H1 (cell line): ENCODE measurements at regions not wholly inside any gene's neighbourhood (a gene's known extent, or its start where the extent isn't known, plus 50 kb on each side); places are given as distances from the start of the nearest gene placed in this dataset.

Experiments
- CTCF ChIA-PET: fragments of 300-600 bp; sonication (Branson Sonifier 250); formaldehyde crosslinking; loops from one replicate; lab custom pipeline; 2021; ENCODE audit not compliant: partially characterized antibody; lab: Charles Lee
- POLR2A ChIA-PET: fragments of 300-600 bp; sonication (Branson Sonifier 250); formaldehyde crosslinking; loops from one replicate; lab custom pipeline; 2021; ENCODE audit warnings: inconsistent platforms; ENCODE audit not compliant: partially characterized antibody; lab: Charles Lee
- DNase-seq, 2 experiments: peaks; one replicate each; pipeline versions ENCODE4 v3.0.0 to v3.0.0-alpha.2; 2010 to 2022; ENCODE audit warnings: low spot score in 2 of 2, low read depth in 1 of 2, mixed read lengths in 1 of 2
- FAIRE-seq: peaks from 2 replicates; lab custom pipeline; 2011; peaks lifted over from hg19 to GRCh38; lab: Jason Lieb, UNC
- H2AFZ ChIP-seq: 2 replicates; pipeline ENCODE4 v1.8.1; 2012; ENCODE audit warnings: low read length, inconsistent platforms
- H2AK5ac ChIP-seq: 2 replicates; pipeline ENCODE4 v1.6.1; 2013; ENCODE audit warnings: low read depth, low read length
- H2BK120ac ChIP-seq: replicated peaks from 2 replicates; pipeline ENCODE3; 2013; ENCODE audit warnings: low read depth, low read length, inconsistent platforms
- H2BK12ac ChIP-seq: 2 replicates; pipeline ENCODE4 v1.6.1; 2013; ENCODE audit warnings: low read depth, low read length
- H2BK15ac ChIP-seq: 2 replicates; pipeline ENCODE4 v1.6.1; 2013; ENCODE audit warnings: low read length
- H2BK20ac ChIP-seq: 2 replicates; pipeline ENCODE4 v1.6.1; 2013; ENCODE audit warnings: low read length
- H2BK5ac ChIP-seq: 2 replicates; pipeline ENCODE4 v1.6.1; 2013; ENCODE audit warnings: low read depth, low read length
- H3K14ac ChIP-seq: 2 replicates; pipeline ENCODE4 v1.6.1; 2013; ENCODE audit warnings: inconsistent platforms; ENCODE audit not compliant: insufficient read length
- H3K18ac ChIP-seq: 2 replicates; pipeline ENCODE4 v1.6.1; 2013; ENCODE audit warnings: low read length; ENCODE audit errors: extremely low read depth
- H3K23ac ChIP-seq: 2 replicates; pipeline ENCODE4 v1.6.1; 2013; ENCODE audit warnings: inconsistent platforms; ENCODE audit not compliant: insufficient read length
- H3K23me2 ChIP-seq: 2 replicates; pipeline ENCODE4 v1.6.1; 2013; ENCODE audit warnings: low read depth, low read length
- H3K27ac ChIP-seq: 2 replicates; pipeline ENCODE4 v1.6.1; 2011; ENCODE audit warnings: low read depth, low read length, inconsistent platforms
- H3K27me3 ChIP-seq, 4 experiments: replicated peaks in 1 of 4; 1 replicate in 1 of 4; 2 replicates in 3 of 4; pipeline versions ENCODE4 v1.6.1 to v1.8.1; 2011 to 2013; ENCODE audit warnings: low read length in 3 of 4, mild to moderate bottlenecking in 3 of 4, inconsistent platforms in 2 of 4, mixed read lengths in 2 of 4, moderate library complexity in 1 of 4; ENCODE audit not compliant: control insufficient read depth in 3 of 4, insufficient read depth in 3 of 4; ENCODE audit errors: extremely low read depth in 1 of 4
- H3K36me3 ChIP-seq, 4 experiments: 2 replicates each; pipeline versions ENCODE4 v1.6.1 to v1.8.1; 2011 to 2013; ENCODE audit warnings: mild to moderate bottlenecking in 4 of 4, low read length in 3 of 4, moderate library complexity in 2 of 4, control low read depth in 1 of 4, inconsistent platforms in 1 of 4; ENCODE audit not compliant: insufficient read depth in 4 of 4, control insufficient read depth in 2 of 4
- H3K4ac ChIP-seq: replicated peaks from 2 replicates; pipeline ENCODE3; 2013; ENCODE audit warnings: low read length, low read depth, mixed read lengths, inconsistent platforms; ENCODE audit not compliant: insufficient read length
- H3K4me1 ChIP-seq, 4 experiments: replicated peaks in 1 of 4; 1 replicate in 1 of 4; 2 replicates in 3 of 4; pipeline versions ENCODE4 v1.6.1 to v1.8.1; 2011 to 2013; ENCODE audit warnings: low read length in 3 of 4, inconsistent platforms in 2 of 4, mixed read lengths in 1 of 4; ENCODE audit not compliant: insufficient read depth in 4 of 4, control insufficient read depth in 3 of 4
- H3K4me2 ChIP-seq, 2 experiments: 2 replicates each; pipeline versions ENCODE4 v1.6.1 to v1.8.1; 2011 to 2013; ENCODE audit warnings: low read depth in 2 of 2, low read length in 2 of 2, control low read depth in 1 of 2, inconsistent platforms in 1 of 2, mild to moderate bottlenecking in 1 of 2; ENCODE audit not compliant: insufficient read depth in 1 of 2
- H3K4me3 ChIP-seq, 4 experiments: fragments of 200-600, 300-600 bp in 1 of 4; sonication (generic), shearing (Covaris generic), sonication (Bioruptor Twin) in 1 of 4; 2 replicates each; pipeline versions ENCODE4 v1.5.1 to v1.8.1; 2011 to 2016; ENCODE audit warnings: low read length in 4 of 4, low read depth in 3 of 4, control low read depth in 2 of 4, inconsistent platforms in 2 of 4, mild to moderate bottlenecking in 2 of 4, mixed read lengths in 1 of 4, moderate library complexity in 1 of 4; ENCODE audit not compliant: insufficient read depth in 2 of 4; ENCODE audit errors: extremely low read depth in 1 of 4
- H3K56ac ChIP-seq: replicated peaks from 2 replicates; pipeline ENCODE3; 2013; ENCODE audit warnings: low read depth, mild to moderate bottlenecking, mixed read lengths, low read length, inconsistent platforms; ENCODE audit not compliant: insufficient read length
- H3K79me1 ChIP-seq: 2 replicates; pipeline ENCODE4 v1.6.1; 2013; ENCODE audit warnings: low read depth, low read length, control low read depth
- H3K79me2 ChIP-seq, 2 experiments: 2 replicates each; pipeline versions ENCODE4 v1.6.1 to v1.8.1; 2012 to 2013; ENCODE audit warnings: low read length in 2 of 2, mild to moderate bottlenecking in 2 of 2, inconsistent platforms in 1 of 2; ENCODE audit not compliant: insufficient read depth in 2 of 2, control insufficient read depth in 1 of 2
- H3K9ac ChIP-seq, 4 experiments: replicated peaks in 1 of 4; 1 replicate in 1 of 4; 2 replicates in 3 of 4; pipeline versions ENCODE4 v1.6.1 to v1.8.1; 2011 to 2013; ENCODE audit warnings: low read depth in 3 of 4, low read length in 3 of 4, control low read depth in 2 of 4, mild to moderate bottlenecking in 2 of 4, moderate library complexity in 2 of 4, inconsistent platforms in 1 of 4; ENCODE audit errors: extremely low read depth in 1 of 4
- H3K9me3 ChIP-seq, 2 experiments: 2 replicates each; pipeline versions ENCODE4 v1.6.1 to v1.8.1; 2012 to 2013; ENCODE audit warnings: mild to moderate bottlenecking in 2 of 2, moderate library complexity in 2 of 2, control low read depth in 1 of 2, inconsistent platforms in 1 of 2, low read depth in 1 of 2, low read length in 1 of 2, mixed read lengths in 1 of 2; ENCODE audit not compliant: insufficient read depth in 2 of 2
- H4K20me1 ChIP-seq, 2 experiments: replicated peaks in 1 of 2; 2 replicates each; pipeline versions ENCODE3 to v1.8.1; 2011 to 2013; ENCODE audit warnings: inconsistent platforms in 2 of 2, low read length in 2 of 2, mild to moderate bottlenecking in 1 of 2; ENCODE audit not compliant: insufficient read depth in 2 of 2, control insufficient read depth in 1 of 2
- H4K5ac ChIP-seq: 2 replicates; pipeline ENCODE4 v1.6.1; 2013; ENCODE audit warnings: low read length, low read depth, mixed read lengths, inconsistent platforms; ENCODE audit not compliant: insufficient read length
- H4K8ac ChIP-seq: 2 replicates; pipeline ENCODE4 v1.8.0; 2013; ENCODE audit warnings: mild to moderate bottlenecking, moderate library complexity, low read length, inconsistent platforms; ENCODE audit not compliant: insufficient read depth; ENCODE audit errors: extremely low read depth
- H4K91ac ChIP-seq: replicated peaks from 2 replicates; pipeline ENCODE3; 2013; ENCODE audit warnings: low read length, mixed read lengths, inconsistent platforms; ENCODE audit not compliant: insufficient read length
- ASH2L ChIP-seq: fragments of 200-600, 300-600 bp; sonication (generic); IDR thresholded peaks from one replicate; pipeline ENCODE4 v1.7.1; 2017; ENCODE audit warnings: low read length
- ATF3 ChIP-seq: IDR thresholded peaks from 2 replicates; pipeline ENCODE4 v1.6.1; 2011; ENCODE audit warnings: low read depth, mild to moderate bottlenecking, low read length; ENCODE audit not compliant: insufficient read depth
- CTCF ChIP-seq, 3 experiments: IDR thresholded peaks; 1 replicate in 2 of 3; 2 replicates in 1 of 3; pipeline versions ENCODE4 v1.5.1 to v1.6.1; 2011; ENCODE audit warnings: low read length in 3 of 3, mild to moderate bottlenecking in 3 of 3, inconsistent platforms in 2 of 3, low read depth in 1 of 3, moderate library complexity in 1 of 3; ENCODE audit not compliant: insufficient read depth in 1 of 3; ENCODE audit errors: control extremely low read depth in 1 of 3
- HDAC6 ChIP-seq: IDR thresholded peaks from one replicate; pipeline ENCODE4 v1.7.1; 2012; ENCODE audit warnings: low read depth, mild to moderate bottlenecking, inconsistent platforms, low read length, moderate library complexity
- KDM5A ChIP-seq: fragments of 200-600 bp; IDR thresholded peaks from 2 replicates; pipeline ENCODE4 v1.7.1; 2012; ENCODE audit warnings: mild to moderate bottlenecking, low read length, inconsistent platforms, mixed read lengths
- NANOG ChIP-seq: IDR thresholded peaks from 2 replicates; pipeline ENCODE4 v1.6.1; 2011; ENCODE audit warnings: low read length, low read depth, mild to moderate bottlenecking, inconsistent platforms; ENCODE audit not compliant: insufficient read depth, poor library complexity, severe bottlenecking
- SRF ChIP-seq: IDR thresholded peaks from 2 replicates; pipeline ENCODE4 v1.6.1; 2011; ENCODE audit warnings: mild to moderate bottlenecking, low read depth, low read length, moderate library complexity
- SUZ12 ChIP-seq: fragments of 200-600 bp; sonication (generic); IDR thresholded peaks from 2 replicates; pipeline ENCODE4 v1.6.1; 2012; ENCODE audit warnings: mild to moderate bottlenecking, inconsistent platforms, low read length, moderate library complexity, mixed read lengths
- TBP ChIP-seq: IDR thresholded peaks from 2 replicates; pipeline ENCODE4 v1.6.1; 2011; ENCODE audit warnings: low read depth, low read length, improper control_type of control experiment
- USF2 ChIP-seq: IDR thresholded peaks from 2 replicates; pipeline ENCODE4 v1.6.1; 2011; ENCODE audit warnings: low read length, improper control_type of control experiment
- YY1 ChIP-seq: IDR thresholded peaks from 2 replicates; pipeline ENCODE4 v1.6.1; 2011; ENCODE audit warnings: low read depth, mild to moderate bottlenecking, low read length

- Histone ChIP-seq H3K18ac (no peak overlapping the region), H2AFZ (no peak overlapping the region), H3K14ac (no peak overlapping the region), H3K79me2 (no peaks in the 10 kb centered on the region), H2BK120ac (no peak overlapping the region), H2BK20ac (no peak overlapping the region), H4K20me1 (no peaks in the 10 kb centered on the region), H3K4me2 (no peak overlapping the region), H3K23me2 (no peaks in the 10 kb centered on the region), H4K91ac (no peak overlapping the region), H3K4ac (no peak overlapping the region), H3K9me3 (no peaks in the 10 kb centered on the region), H2BK15ac (no peak overlapping the region), H4K5ac (no peak overlapping the region), H2BK12ac (no peak overlapping the region), H3K27ac (no peak overlapping the region), H3K56ac (no peak overlapping the region), H3K4me3 (no peak overlapping the region), H3K4me1 (no peaks in the 10 kb centered on the region), H3K36me3 (no peaks in the 10 kb centered on the region), H3K9ac (no peak overlapping the region), H4K8ac (no peak overlapping the region), H3K23ac (no peak overlapping the region), H3K27me3 (no peaks in the 10 kb centered on the region), H3K79me1 (no peaks in the 10 kb centered on the region), H2AK5ac (no peak overlapping the region), H2BK5ac (no peak overlapping the region)
- FAIRE-seq: no peak
- ChIA-PET POLR2A (no interaction called here), CTCF (interaction anchor here (1.0 to 1.1 kb wide), 2 partner anchors 14 to 24 kb away, joined by 3 read pairs; no protein-coding TSS in a partner anchor)
- no peak for DNase-seq
- TF ChIP-seq NANOG (no peak), USF2 (no peak), YY1 (no peak), CTCF (IDR thresholded peaks at IDR 0.05; ENCODE audit: control extremely low read depth in 1 of 3, insufficient read depth in 1 of 3, low read depth in 1 of 3, low read length in 3 of 3) (no peak), KDM5A (no peak), SUZ12 (no peak), TBP (no peak), HDAC6 (no peak), SRF (no peak), ATF3 (no peak), ASH2L (no peak)
Observed at GRCh38 chr1:30610917-30611316, 112.5 kb downstream of the MATN1 start.
